Adrenal gland (tissue), 9 donors: ENCODE measurements at regions not wholly inside any gene's neighbourhood (a gene's known extent, or its start where the extent isn't known, plus 50 kb on each side); places are given as distances from the start of the nearest gene placed in this dataset.

Experiments
- DNase-seq, 7 donors: peaks; one replicate each; pipeline ENCODE4 v3.0.0-alpha.2; 2019 to 2020
- H3K27ac ChIP-seq, 5 donors: fragments of 200-600 bp; sonication (generic) in 4 of 5; 1 replicate in 3 of 5; 2 replicates in 2 of 5; pipeline versions ENCODE4 v1.5.1 to v1.8.0; 2016 to 2020; ENCODE audit warnings: mild to moderate bottlenecking in 1 of 5
- H3K27me3 ChIP-seq: fragments of 200-600 bp; 2 replicates; pipeline ENCODE4 v1.8.0; 2021
- H3K36me3 ChIP-seq, 2 donors: fragments of 200-600 bp; replicated peaks in 1 of 2; 1 replicate in 1 of 2; 2 replicates in 1 of 2; pipeline versions ENCODE4 v1.5.1 to v1.8.0; 2018 to 2022
- H3K4me1 ChIP-seq, 2 donors: fragments of 200-600 bp; replicated peaks in 1 of 2; 1 replicate in 1 of 2; 2 replicates in 1 of 2; pipeline versions ENCODE4 v1.5.1 to v1.8.0; 2018 to 2021
- H3K4me3 ChIP-seq, 4 donors: fragments of 200-600 bp; sonication (generic) in 3 of 4; one replicate each; pipeline ENCODE4 v1.5.1; 2016 to 2018
- H3K9me3 ChIP-seq, 3 donors: fragments of 200-600 bp; sonication (generic) in 1 of 3; replicated peaks in 1 of 3; 1 replicate in 2 of 3; 2 replicates in 1 of 3; pipeline versions ENCODE4 v1.5.1 to v1.8.0; 2016 to 2021
- POLR2A ChIP-seq, 2 donors: fragments of 450-650 bp; IDR thresholded peaks; one replicate each; pipeline ENCODE4 v1.6.1; 2017; ENCODE audit warnings: antibody characterized with exemption in 2 of 2, mild to moderate bottlenecking in 2 of 2, moderate library complexity in 1 of 2
- WGBS, 4 donors: extraction: QIAGEN DNeasy Blood & Tissue Kit in 2 of 4; methylation state at CpG; one replicate each; pipeline versions ENCODE4 v1.1.5 to v1.1.7; 2013 to 2017; 5-methylcytosine and 5-hydroxymethylcytosine counted together
- intact Hi-C, 2 donors: fragments of 100-400 bp; cut with DNase I; formaldehyde crosslinking; loops; one replicate each; pipeline versions ENCODE4 v1.14.1 to v1.15.0; 2022 to 2023
- TF ChIP-seq, protein P1 (sequence below), 6 experiments: fragments of 450-650 bp in 4 of 6; fragments of 200-600 bp in 2 of 6; sonication (generic) in 1 of 6; IDR thresholded peaks; 1 replicate in 5 of 6; 2 replicates in 1 of 6; pipeline versions ENCODE4 v1.5.1 to v1.8.0; 2016 to 2021; ENCODE audit warnings: antibody characterized with exemption in 6 of 6, mild to moderate bottlenecking in 2 of 6, moderate library complexity in 1 of 6
- donor health status: healthy with polysubstance abuse.
- donor health status: Bipolar disorder and iron deficiency.
- donor health status: DM: yes; HTN: yes; CAD: no.
- donor health status: DM: no; HTN: no; CAD: no.
- donor health status: DM: no; HTN: no; CAD: no.

DNA sequence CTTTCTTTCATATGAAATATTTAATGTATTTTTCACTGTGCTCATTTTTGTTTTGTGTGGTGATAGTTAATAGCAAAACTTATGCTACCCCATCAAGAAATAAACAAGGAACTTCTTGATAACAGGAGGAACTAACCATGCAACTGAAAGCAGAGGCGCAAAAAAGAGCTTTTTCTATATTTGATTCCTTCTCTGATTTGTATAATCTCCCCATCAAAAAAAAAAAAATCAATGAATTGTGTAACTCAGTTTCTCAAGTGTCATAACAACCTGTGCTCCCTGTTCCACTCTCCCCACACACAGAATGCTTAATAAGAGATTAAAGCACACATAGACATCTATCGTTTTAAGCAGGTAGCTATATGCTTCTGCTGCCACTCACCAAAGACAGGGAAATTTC lies 67.3 kb upstream of the MED4 start:
- WGBS, 4 donors = 73 to 88% (median 83%) methylated on average over 2 of the region's 2 CpGs
- peak overlapping the region in 2 of 5 donors; percentile 27 to 79 for H3K27ac ChIP-seq
- no peak for DNase-seq
- H3K27me3 ChIP-seq = no peaks in the 10 kb centered on the region
- no peaks in the 10 kb centered on the region for H3K9me3 ChIP-seq
- no peaks in the 10 kb centered on the region for H3K4me1 ChIP-seq
- H3K36me3 ChIP-seq = no peaks in the 10 kb centered on the region
- intact Hi-C loops = no loop called here
- TF ChIP-seq, protein P1, sequence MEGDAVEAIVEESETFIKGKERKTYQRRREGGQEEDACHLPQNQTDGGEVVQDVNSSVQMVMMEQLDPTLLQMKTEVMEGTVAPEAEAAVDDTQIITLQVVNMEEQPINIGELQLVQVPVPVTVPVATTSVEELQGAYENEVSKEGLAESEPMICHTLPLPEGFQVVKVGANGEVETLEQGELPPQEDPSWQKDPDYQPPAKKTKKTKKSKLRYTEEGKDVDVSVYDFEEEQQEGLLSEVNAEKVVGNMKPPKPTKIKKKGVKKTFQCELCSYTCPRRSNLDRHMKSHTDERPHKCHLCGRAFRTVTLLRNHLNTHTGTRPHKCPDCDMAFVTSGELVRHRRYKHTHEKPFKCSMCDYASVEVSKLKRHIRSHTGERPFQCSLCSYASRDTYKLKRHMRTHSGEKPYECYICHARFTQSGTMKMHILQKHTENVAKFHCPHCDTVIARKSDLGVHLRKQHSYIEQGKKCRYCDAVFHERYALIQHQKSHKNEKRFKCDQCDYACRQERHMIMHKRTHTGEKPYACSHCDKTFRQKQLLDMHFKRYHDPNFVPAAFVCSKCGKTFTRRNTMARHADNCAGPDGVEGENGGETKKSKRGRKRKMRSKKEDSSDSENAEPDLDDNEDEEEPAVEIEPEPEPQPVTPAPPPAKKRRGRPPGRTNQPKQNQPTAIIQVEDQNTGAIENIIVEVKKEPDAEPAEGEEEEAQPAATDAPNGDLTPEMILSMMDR (IDR thresholded peaks at IDR 0.05) = no peak
- TF ChIP-seq POLR2A (IDR thresholded peaks at IDR 0.05) = no peak
- no peak overlapping the region for H3K4me3 ChIP-seq

DNA sequence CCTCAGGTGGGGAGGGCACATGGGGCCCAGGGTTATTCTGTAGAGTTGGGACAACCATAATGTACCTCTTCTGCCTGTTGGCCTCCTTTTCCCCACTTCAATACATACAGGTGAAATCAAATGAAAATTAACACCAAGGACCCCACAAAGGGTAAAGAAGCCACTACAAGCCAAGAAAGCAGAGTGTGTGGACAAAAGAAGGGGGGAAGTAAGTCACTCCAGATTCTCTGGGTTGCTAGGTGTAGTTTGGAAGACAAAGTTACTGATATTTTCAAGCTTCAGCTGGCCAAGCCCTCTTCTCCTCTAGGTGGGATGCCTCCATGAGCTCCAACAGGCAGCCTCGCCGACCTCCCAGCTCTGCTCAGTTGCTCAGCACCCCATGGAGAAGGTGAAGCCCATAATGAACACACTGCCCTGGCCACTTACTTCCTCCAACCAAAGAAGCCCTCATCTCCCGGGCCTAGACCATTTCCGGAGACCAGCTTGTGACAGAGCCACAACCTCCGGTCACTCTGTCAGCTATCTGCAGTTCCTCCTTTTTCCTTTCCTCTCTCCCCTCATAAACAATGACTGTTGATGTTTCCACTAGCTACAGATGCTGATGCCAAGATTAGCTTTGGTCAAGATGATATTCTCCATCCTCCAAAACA lies 66.8 kb upstream of the MED4 start:
- Histone ChIP-seq H3K27ac (peak overlapping the region in 3 of 5 donors; percentile 47 to 79 (median 59)), H3K4me1 (no peaks in the 10 kb centered on the region), H3K4me3 (no peak overlapping the region), H3K36me3 (no peaks in the 10 kb centered on the region), H3K9me3 (no peaks in the 10 kb centered on the region), H3K27me3 (no peaks in the 10 kb centered on the region)
- 59 to 85% (median 70%) methylated on average over 5 of the region's 5 CpGs for WGBS, 4 donors
- peak; percentile 33 to 70 (median 46) for DNase-seq
- intact Hi-C loops = no loop called here
- no peak for TF ChIP-seq POLR2A (IDR thresholded peaks at IDR 0.05)
- TF ChIP-seq, protein P1 (IDR thresholded peaks at IDR 0.05) = no peak

DNA sequence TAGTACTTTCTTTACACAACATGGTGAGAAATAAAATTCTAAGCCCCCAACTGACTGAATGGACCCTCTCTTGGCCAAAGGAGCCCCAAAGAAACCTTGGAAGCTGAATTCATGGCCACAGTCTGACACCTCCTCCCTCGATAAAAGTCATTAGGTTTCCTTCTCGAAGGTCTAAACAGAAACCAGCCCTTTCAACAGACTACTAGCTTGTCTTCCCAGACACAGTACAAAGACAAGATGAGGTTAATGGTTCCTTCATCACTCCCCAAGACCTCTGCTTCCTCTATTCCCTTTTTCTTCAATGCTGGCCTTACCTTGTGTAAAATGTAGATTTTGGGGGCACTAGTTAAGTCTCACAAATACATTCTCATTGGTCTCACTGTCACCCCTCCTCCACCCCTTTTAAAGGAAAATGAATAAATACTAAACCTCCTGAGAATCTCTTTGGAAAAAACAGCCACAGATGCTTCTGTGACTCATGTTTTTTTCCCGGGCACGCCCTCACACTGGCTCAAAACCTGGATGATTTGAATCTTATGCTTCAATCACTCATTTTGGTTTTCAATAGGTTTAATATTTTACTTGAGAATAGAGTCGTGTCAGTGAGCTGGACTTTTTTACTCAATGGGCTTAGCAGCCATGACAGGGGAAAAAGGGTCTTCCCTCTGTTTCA lies 65.8 kb upstream of the MED4 start:
- H3K27ac ChIP-seq = peak overlapping the region in 3 of 5 donors; percentile 47 to 79 (median 59)

DNA sequence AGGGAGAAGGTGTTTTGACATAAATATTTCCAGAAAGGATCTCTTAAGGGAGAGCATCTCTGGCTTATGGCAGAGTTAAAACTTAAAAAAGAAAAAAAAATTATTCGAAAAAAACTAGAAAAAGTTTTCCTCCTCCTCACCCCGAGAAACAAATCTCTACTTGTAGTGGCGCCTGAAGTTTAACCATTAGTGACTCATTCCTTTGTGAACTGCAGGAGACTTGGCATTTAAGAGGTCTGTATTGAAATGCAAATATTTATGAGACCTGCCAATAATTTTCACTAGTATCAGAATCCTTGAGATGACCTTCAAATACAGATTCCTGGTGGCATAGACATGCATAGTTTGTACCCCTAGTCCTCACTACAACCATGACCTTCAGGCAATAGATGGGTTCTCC lies 64.9 kb upstream of the MED4 start:
- intact Hi-C loops = no loop called here
- DNase-seq = no peak
- Histone ChIP-seq H3K27me3 (no peaks in the 10 kb centered on the region), H3K36me3 (no peaks in the 10 kb centered on the region), H3K4me1 (no peaks in the 10 kb centered on the region), H3K4me3 (no peak overlapping the region), H3K27ac (no peak overlapping the region), H3K9me3 (no peaks in the 10 kb centered on the region)
- TF ChIP-seq, protein P1 (IDR thresholded peaks at IDR 0.05) = no peak
- TF ChIP-seq POLR2A (IDR thresholded peaks at IDR 0.05) = no peak
- 67 to 76% (median 75%) methylated on average over 3 of the region's 3 CpGs for WGBS, 4 donors

More for the DNA sequence above, 65.8 kb upstream of the MED4 start:
- Histone ChIP-seq H3K27me3 (no peaks in the 10 kb centered on the region), H3K4me1 (no peaks in the 10 kb centered on the region), H3K9me3 (no peaks in the 10 kb centered on the region), H3K36me3 (no peaks in the 10 kb centered on the region), H3K4me3 (no peak overlapping the region)
- no peak for DNase-seq
- WGBS, 4 donors = 67 to 79% (median 77%) methylated on average over 5 of the region's 5 CpGs
- intact Hi-C loops = no loop called here
- TF ChIP-seq POLR2A (IDR thresholded peaks at IDR 0.05) = no peak
- TF ChIP-seq, protein P1 (IDR thresholded peaks at IDR 0.05) = no peak
